ENCODE measurements at regions not wholly inside any gene's neighbourhood (a gene's known extent, or its start where the extent isn't known, plus 50 kb on each side); places are given as distances from the start of the nearest gene placed in this dataset.

DNA sequence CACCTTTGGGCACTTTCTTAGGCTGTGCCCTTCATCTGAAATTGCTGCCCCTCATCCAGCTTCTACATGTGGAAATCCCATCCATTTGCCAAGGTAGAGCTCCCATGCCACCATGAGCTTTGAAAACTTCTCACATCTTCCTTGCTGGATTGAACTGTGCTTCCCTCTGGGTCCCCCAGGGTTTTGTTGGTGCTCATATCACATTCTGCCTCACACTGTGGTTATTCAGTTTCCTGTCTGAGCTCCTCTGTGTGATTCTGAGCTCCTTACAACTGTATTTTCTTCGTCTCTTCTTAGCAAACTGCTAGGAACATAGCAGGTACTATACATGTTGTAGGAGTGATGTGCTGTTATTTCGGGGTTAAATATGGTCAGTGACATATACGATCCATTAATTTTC lies 74.9 kb upstream of the KL start:
- Histone ChIP-seq H3K4me3 (no peak overlapping the region), H3K36me3 (no peaks in the 10 kb centered on the region), H3K4me1 (no peaks in the 10 kb centered on the region), H3K27ac (no peak overlapping the region), H3K9ac (ENCODE audit: low read depth in 2 of 2, low read length in 2 of 2) (no peak overlapping the region), H3K27me3 (no peaks in the 10 kb centered on the region), H3K9me3 (no peaks in the 10 kb centered on the region)
- intact Hi-C loops (cut with DNase I): no loop called here
- TF ChIP-seq, protein P1, sequence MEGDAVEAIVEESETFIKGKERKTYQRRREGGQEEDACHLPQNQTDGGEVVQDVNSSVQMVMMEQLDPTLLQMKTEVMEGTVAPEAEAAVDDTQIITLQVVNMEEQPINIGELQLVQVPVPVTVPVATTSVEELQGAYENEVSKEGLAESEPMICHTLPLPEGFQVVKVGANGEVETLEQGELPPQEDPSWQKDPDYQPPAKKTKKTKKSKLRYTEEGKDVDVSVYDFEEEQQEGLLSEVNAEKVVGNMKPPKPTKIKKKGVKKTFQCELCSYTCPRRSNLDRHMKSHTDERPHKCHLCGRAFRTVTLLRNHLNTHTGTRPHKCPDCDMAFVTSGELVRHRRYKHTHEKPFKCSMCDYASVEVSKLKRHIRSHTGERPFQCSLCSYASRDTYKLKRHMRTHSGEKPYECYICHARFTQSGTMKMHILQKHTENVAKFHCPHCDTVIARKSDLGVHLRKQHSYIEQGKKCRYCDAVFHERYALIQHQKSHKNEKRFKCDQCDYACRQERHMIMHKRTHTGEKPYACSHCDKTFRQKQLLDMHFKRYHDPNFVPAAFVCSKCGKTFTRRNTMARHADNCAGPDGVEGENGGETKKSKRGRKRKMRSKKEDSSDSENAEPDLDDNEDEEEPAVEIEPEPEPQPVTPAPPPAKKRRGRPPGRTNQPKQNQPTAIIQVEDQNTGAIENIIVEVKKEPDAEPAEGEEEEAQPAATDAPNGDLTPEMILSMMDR (IDR thresholded peaks at IDR 0.05): no peak
- no peak for DNase-seq

DNA sequence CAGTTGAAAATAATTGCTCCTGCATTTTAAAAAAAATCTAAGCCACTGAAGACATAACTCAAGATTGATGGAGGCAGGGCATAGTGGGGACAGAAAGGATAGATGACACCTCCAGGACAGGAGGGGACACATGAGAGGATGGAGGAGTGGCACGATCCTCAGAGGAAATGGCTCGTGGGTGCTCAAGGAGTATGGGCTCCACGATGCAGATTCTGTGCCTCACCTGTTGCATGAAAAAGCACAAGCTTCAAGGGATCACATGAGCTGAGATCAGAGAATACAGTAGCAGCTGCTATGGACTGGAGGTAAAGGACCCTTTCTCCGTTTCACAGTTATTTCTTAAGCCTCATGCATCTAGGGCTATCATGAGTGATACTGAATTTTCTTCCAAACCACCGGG lies 69.7 kb upstream of the KL start:
- H3K27me3 ChIP-seq: no peaks in the 10 kb centered on the region
- H3K4me3 ChIP-seq: no peak overlapping the region
- TF ChIP-seq, protein P1 (IDR thresholded peaks at IDR 0.05): no peak
- no peak for DNase-seq
- intact Hi-C loops (cut with DNase I): no loop called here
- H3K36me3 ChIP-seq: no peaks in the 10 kb centered on the region
- H3K9ac ChIP-seq (ENCODE audit: low read depth in 2 of 2, low read length in 2 of 2): no peak overlapping the region
- H3K4me1 ChIP-seq: no peaks in the 10 kb centered on the region
- H3K9me3 ChIP-seq: no peaks in the 10 kb centered on the region
- H3K27ac ChIP-seq: no peak overlapping the region

DNA sequence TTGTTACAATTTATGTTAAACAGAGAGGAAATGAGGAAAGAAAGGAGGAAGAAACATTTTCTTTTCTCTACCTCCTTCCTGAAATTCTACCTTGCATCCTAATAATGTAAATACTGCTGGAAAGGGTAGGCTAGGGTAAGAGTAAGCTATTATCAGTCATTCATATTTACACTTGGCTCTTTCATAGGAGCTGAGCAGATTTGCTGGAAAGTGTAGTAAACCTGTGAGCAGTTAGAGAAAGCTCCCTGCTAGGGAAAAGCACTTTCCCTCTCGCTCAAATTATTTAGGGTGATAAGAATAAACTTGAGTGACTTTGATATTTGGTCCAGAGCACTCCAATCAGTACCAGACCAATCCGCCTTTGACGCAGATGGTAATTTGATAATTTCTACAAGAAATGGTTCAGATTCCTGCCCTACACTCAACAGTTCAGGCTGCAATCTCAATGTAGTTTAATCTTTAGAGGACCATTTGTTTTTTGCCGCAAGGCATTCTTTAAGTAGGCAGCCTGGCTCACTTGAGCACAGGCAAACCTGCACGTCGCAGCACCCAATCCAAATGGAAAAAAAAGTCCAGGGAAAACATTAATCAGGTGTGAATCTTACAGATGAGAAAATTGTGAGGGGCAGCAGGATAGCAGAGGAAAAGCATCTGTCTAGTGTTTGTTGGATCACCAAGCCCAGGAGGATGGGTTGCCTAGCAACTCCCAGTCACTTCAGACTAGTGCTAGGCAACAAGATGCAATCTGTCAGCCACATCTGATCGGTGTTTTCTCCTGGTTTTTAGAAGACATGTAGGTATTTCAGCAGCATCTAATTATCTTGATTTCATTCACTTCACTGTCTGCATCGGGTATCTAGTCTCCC lies 68.6 kb upstream of the KL start:
- Histone ChIP-seq H3K4me1 (no peaks in the 10 kb centered on the region), H3K36me3 (no peaks in the 10 kb centered on the region), H3K4me3 (no peak overlapping the region), H3K9ac (ENCODE audit: low read depth in 2 of 2, low read length in 2 of 2) (no peak overlapping the region), H3K27me3 (no peaks in the 10 kb centered on the region), H3K27ac (no peak overlapping the region), H3K9me3 (no peaks in the 10 kb centered on the region)
- intact Hi-C loops (cut with DNase I): no loop called here
- TF ChIP-seq, protein P1 (IDR thresholded peaks at IDR 0.05): no peak
- DNase-seq: no peak

DNA sequence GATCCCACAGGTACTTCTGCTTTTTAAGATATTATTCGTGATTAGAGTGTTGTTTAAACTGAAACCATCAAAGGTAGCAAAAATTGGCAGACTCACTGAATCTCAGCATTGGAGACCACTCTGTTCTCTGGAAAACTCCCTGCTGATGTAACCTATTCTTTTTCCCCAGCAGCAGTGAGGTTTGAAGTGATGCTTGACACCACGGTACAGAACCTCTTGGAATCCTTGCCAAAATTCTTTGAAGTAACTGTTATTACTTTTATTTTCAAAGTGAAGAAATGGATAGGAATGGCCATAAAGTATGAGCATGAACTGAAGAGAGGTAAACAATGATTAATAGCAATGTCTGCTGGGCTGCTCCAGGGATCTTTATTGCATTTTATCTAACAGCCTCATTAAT lies 66.4 kb upstream of the KL start:
- Histone ChIP-seq H3K9me3 (no peaks in the 10 kb centered on the region), H3K36me3 (no peaks in the 10 kb centered on the region), H3K4me3 (no peak overlapping the region), H3K9ac (ENCODE audit: low read depth in 2 of 2, low read length in 2 of 2) (no peak overlapping the region), H3K4me1 (no peaks in the 10 kb centered on the region), H3K27ac (no peak overlapping the region), H3K27me3 (no peaks in the 10 kb centered on the region)
- intact Hi-C loops (cut with DNase I): no loop called here
- DNase-seq: no peak
- TF ChIP-seq, protein P1 (IDR thresholded peaks at IDR 0.05): no peak

DNA sequence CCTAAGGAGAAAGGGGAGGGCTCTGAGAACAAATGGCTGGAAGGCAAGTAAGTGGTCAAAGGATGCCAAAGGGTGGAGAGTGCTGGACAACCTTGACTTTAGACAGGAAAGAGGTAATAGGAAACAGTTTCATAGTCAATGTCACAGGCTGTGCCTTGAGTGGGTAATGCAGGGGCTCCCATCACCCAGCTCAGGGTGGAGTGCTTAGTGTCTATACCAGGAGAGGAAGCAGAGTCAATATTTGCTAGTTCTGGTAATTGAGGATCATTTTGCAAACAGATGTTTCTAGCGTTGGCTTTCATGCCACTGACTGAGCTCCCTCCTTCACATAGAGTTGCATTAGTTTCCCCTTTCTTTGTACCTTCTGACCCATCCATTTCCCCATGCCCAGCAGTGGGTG lies 64.6 kb upstream of the KL start:
- Histone ChIP-seq H3K27ac (no peak overlapping the region), H3K4me1 (no peaks in the 10 kb centered on the region), H3K36me3 (no peaks in the 10 kb centered on the region), H3K9ac (ENCODE audit: low read depth in 2 of 2, low read length in 2 of 2) (no peak overlapping the region), H3K9me3 (no peaks in the 10 kb centered on the region), H3K4me3 (no peak overlapping the region), H3K27me3 (no peaks in the 10 kb centered on the region)
- TF ChIP-seq, protein P1 (IDR thresholded peaks at IDR 0.05): no peak
- DNase-seq: no peak
- intact Hi-C loops (cut with DNase I): no loop called here

Data from colonic mucosa (tissue), 4 donors.